NCI-H82 (cell line): ENCODE measurements at regions not wholly inside any gene's neighbourhood (a gene's known extent, or its start where the extent isn't known, plus 50 kb on each side); places are given as distances from the start of the nearest gene placed in this dataset.

Source experiments
- DNase-seq: peaks from one replicate; lab custom pipeline; 2025; lab: John Stamatoyannopoulos, UW

DNA sequence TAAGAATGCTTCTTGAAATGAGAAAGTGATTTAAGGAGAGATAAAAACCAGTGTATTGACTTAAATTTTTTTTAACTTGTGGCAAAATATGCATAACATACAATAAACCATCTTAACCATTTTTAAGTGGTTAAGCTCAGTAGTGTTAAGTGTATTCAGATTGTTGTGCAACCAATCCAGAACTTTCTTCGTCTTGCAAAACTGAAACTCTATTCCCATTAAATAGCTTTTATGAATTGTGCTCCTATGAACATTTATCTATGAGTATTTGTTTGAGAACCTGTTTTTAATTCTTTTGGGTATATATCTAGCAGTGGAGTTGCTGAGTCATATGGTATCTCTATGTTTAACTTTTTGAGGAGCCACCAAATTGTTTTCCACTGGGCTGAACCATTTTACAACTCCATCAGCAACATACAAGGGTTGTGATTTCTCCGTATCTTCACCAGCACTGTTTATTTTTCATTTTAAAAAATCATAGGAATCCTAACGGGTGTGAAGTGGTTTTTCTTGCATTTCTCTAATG, 76.6 kb upstream of the ACTBL2 start:
- DNase-seq: no peak

DNA sequence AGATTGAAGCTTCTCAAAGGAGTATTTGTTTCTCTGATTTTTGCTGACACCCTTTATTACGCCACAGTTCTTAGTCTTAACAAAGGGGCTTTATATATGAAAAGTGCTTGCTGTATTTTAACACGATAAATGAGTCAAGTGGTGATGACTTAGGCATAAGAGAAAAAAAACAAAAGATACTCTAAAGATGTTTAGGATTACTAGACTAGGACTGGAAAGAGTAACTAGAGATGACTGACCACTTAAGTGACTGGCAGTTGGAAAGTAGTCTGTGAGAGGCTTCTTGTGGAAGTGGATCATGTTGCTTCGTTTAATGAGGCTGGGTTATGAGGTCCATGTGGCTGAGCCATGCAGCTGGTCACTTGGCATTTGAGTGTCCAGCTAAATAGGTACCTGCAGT, 69.4 kb upstream of the ACTBL2 start:
- no peak for DNase-seq

DNA sequence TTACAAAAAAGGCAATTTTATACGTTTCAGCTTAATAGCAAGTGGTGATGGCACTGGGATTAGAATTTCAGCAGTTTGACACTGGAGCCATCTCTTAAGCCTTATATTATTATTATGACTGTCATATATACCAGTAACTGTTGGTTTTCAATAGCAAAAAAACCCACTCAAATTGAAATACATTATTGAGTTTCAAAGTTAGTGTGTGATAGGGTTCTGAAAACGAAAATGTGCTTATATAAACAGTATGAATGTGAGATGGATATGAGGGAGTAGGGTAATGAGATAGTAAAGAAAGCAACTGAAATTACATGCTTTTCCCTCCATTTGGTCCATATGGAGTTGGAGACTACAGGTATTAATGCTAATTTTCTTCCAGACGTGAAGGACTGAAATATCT, 68.6 kb upstream of the ACTBL2 start:
- DNase-seq: no peak

DNA sequence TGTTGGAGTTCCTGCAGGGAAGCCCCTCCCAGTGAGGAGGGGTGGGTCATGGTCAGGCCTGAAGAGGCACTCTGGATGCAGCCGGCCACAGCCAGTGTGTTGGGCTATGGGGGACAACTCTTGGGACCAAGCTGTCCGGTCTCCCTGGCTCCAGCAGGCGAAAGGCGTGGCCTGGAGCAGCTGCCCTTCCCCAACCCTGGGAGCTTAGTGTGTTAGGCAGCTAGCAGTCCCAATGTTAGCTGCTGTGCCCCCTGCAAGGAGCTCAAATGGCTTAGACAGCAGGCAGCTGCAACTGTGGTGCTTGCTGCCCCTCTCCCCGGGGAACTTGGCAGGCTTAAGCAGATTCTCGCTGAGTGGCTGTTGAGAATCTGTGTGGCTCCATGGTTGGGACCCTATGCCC, 67.5 kb upstream of the ACTBL2 start:
- peak; percentile 47 for DNase-seq

DNA sequence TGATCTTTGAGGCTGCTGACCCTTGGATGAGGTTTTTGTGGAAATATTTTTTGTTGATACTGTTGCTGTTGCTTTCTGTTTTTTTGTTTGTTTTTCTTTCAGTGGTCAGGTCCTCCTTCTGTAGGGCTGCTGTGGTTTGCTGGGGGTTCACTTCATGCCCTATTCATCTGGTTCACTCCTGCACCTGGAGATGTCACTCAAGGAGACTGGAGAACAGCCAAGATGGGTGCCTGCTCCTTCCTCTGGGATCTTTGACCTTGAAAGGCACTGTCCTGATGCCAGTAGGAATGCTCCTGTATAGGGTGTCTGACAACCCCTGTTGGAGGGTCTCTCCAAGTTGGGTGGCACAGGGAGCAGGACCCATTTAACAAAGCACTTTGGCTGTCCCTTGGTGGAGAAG, 67.0 kb upstream of the ACTBL2 start:
- DNase-seq: no peak

DNA sequence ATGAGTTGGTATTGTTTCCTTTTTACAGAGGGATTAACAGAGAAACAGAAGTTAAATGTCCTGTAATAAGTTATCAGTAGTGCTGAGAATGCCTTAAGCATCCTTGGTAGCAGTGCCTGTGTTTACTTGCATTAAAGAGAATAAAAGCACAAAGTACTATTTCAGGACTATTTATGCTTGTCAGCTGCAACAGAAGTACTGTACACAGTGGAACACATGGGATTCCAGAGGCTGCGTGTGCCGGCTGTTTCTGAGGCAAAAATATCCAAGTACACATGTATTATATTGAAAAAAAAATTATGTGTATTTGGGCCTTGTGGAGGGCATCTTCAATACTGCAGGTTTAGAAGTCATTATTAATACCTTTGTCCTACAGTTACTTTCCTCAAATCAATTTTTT, 58.2 kb upstream of the ACTBL2 start:
- DNase-seq: no peak

DNA sequence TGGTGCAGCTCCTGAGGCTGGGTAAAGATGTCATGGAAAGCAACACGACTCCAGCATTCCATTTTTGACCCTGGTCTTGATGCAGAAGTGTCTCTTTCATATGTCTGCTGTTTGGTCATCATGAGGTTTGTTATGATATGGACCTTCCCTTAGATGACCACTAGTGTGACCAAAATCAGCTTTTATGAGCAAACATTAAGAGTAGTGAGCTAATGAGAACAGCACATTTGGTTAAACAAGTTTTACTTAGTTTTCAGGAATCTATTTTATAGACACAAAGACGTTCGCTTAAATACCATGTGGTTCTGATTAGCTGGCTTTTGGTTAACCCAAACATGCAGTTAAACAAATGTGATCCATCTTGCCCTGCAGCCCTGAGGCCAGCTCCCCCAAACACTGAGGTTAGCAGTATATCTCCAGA, 56.7 kb upstream of the ACTBL2 start:
- no peak for DNase-seq

DNA sequence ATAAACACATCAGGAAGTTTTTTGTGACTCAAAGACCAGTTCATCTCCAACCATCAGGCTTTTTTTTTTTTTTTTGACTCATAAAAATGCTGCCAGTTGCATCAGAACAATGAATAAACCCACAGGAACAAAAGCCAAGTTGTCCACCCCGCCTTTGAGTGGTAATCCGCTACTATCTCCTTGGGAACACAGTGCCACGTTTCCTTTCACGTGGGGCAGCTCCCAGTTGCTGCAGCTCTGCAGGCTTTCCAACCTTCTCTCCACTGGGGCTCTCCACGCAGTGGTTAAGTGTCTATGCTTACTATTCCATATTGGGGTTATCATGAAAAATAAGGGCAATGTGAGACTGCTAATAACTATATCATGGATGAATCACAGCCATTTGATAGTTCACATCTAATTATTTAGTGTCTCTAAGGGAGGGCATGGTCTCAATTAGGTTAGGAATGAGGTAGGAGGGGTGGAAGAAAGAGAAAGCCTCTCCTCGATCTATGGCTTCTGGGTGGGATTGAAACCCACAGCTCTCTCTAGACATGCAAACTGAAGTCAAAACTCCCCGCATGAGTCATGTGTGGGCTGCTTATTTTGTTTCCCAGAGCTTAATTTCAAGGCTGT, 55.8 kb upstream of the ACTBL2 start:
- no peak for DNase-seq

DNA sequence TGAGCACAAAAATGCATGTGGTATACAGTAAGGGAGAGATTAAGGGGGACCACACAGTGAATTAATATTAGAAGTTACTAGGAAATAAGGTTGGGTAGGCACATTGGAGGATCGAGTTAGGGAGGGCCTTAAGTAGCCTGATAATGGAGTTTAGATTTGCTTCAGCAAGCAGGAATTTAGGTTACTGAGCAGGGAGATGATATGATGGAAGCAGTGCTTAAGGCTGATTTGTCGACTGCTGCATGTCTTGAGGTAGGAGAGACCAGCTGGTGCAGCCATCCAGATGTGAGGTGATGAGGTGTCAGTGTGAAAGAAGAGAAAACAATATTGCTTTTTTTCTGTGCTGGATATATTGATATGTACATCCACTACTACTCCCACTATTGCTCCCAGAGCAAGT, 55.2 kb upstream of the ACTBL2 start:
- no peak for DNase-seq

DNA sequence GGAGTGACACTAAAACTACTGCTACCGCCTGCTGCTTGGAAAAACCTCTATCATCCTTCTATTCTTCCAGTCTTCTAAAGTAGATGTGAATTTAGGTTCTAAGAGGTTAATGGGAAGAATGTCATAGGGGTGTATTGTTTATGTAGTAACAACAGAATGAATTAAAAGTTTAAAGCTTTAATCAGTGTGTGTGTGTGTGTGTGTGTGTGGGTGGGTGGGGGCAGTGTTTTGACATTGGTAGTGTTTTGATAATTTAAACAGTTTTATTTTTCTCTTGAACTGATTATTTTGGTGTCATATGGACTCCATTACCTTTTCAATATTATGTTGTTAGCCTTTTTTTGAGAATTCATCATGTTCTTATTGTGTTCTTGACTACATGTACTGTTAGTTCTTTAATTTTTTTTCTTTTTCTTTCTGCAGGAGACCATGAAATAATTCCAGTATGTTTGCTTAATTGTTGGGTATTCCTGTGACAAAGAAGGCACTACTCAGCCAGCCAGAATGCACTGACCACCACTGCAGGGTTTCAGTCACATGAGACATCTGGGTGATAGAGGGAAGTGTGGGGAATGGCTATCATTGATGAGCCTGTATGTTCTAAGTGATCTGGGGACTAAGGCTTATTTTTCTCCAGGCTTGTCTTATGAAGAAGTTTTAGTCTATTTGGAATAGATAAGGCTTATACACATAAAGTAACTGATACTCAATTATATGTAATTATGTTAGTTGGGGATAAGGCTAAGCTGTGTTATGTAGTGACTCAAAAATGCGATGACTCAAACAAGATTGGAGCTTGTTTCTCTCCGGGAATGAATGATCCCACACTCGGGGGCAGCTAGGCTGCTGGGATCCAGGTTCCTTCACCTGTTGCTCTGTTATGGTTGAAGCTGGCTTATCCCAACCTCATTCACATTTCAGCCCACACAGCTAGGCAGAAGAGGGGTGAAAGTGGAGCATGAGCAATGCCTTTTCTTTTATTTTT, 50.2 kb upstream of the ACTBL2 start:
- peak; percentile 3 for DNase-seq
